HG03064 (cell line): ENCODE measurements at regions not wholly inside any gene's neighbourhood (a gene's known extent, or its start where the extent isn't known, plus 50 kb on each side); places are given as distances from the start of the nearest gene placed in this dataset.
"Not testable (repeated sequence)": the region's sequence is repeated elsewhere in the genome, so short reads cannot be mapped to it uniquely, and the experiment has no call there.

ENCODE experiments used
- ATAC-seq: cut with Tn5 transposase; IDR thresholded peaks from one replicate; pipeline ENCODE4 v1.9.1; 2021; ENCODE audit warnings: low read depth; ENCODE audit not compliant: unreplicated experiment

DNA sequence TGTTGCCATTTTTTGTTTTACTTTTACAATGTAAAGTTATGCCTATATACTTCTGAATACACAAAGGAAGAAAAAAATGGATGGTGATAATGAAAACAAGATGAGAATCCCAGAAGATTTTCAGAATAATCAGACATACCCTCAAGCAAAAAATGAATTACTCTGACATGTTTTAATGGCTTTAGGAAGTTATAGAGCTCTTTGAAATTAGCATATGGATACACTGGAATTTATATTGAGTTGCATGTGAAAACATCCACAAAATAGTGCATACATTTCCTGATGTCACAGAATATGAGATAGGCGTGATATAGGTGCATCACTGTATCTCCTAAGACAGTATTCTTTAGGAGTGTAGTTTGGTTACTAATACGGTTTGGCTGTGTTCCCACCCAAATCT is 351.3 kb downstream of the SLC7A11 start:
- no peak for ATAC-seq

DNA sequence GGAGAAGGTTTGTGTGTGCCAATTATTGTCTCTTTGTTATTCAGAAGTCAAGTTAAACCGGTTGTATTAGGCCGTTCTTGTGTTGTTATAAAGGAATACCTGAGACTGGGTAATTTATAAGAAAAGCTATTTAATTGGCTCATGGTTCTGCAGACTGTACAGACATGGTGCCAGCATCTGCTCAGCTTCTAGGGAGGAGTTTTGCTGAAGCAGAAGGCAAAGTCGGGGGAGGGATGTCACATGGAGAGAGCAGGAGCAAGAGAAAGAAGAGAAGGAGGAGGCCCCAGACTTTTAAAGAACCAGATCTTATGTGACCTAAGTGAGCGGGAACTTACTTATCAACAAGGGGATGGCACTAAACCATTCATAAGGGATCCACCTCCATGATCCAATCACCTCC is 349.3 kb upstream of the PCDH18 start:
- ATAC-seq, result no peak

DNA sequence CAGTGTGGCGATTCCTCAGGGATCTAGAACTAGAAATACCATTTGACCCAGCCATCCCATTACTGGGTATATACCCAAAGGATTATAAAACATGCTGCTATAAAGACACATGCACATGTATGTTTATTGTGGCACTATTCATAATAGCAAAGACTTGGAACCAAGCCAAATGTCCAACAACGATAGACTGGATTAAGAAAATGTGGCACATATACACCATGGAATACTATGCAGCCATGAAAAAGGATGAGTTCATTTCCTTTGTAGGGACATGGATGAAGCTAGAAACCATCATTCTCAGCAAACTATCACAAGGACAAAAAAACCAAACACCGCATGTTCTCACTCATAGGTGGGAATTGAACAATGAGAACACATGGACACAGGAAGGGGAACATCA is 335.8 kb upstream of the PCDH18 start:
- ATAC-seq, result not testable (repeated sequence)

- ATAC-seq, result no peak
Observed at GRCh38 chr4:137866671-137867070, 334.4 kb upstream of the PCDH18 start.

DNA sequence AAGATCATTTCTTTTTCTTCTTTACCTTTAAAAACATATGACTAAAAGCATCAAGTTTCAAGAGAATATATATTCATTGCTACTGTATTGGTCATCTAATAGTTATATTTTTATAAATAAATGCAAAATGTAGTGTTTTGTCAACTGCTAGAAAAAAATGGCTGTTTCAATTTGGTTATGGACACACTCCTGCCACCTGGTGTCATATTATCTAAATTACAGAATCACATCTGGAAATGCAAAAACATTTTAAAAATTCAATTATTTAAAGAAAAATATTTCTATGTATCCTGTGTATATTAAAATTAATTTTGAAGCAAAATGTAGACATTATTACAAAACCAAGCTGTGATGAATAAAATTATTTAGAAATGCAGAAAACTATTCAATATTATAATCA is 329.4 kb upstream of the PCDH18 start:
- no peak for ATAC-seq

DNA sequence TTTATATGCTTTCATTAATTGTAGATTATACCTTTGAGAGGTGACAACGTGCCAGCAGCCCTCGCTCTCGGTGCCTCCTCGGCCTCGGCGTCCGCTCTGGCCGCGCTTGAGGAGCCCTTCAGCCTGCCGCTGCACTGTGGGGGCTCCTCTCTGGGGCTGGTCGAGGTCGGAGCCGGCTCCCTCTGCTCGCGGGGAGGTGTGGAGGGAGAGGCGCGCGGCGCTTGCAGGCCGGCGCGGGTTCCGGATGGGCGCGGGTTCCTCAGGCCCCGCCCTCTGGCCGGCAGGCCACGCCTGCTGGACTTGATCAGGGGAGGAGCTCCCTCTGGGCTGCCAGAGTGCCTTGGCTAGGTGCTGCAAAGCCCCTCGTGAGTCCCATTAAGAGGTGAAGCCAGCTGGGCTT is 321.1 kb upstream of the PCDH18 start:
- no peak for ATAC-seq

- ATAC-seq, result no peak
Observed at GRCh38 chr4:137852326-137852725, 320.0 kb upstream of the PCDH18 start.

DNA sequence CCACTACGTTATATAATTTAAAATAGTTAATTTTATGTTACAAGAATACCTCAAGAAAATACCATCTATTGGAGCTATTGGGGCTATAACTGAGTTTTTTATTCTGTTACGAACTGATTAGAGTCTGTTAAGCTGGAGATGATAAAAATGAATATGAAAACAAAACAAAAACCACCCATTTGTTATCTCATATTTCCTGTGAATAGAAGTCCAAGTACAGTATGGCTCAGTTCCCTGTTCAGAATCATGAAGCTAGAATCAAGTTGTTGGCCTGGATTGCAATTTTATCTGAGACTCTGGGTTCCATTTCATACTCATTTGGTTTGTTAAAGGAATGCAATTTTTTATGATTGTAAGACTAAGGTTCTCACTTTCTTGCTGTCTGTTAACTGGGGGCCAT is 319.1 kb upstream of the PCDH18 start:
- ATAC-seq, result no peak

- ATAC-seq, result not testable (repeated sequence)
Observed at GRCh38 chr4:137827945-137828344, 295.7 kb upstream of the PCDH18 start.

- no peak for ATAC-seq
Observed at GRCh38 chr4:137825505-137825904, 293.2 kb upstream of the PCDH18 start.

- ATAC-seq, result no peak
Observed at GRCh38 chr4:137823007-137823406, 290.7 kb upstream of the PCDH18 start.

DNA sequence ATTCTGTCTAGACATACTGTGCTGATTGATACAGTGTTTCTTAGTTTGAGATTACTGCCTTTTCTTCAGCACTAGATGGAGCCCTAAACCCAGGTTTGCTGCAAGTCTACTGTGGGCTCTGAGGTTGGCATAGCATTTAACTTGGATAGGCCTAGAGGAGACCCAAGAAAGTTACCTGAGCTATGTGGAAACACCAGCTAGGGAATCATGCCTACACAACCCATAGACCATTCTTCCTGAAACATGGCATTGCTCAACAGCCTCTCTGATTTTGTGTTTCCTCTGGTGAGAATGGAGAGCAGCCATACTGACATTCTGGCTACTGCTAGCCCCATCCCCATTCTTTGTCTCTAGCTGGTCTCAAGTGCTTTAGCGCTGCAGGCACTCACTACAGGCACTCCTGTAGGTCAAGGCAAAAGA is 287.7 kb upstream of the PCDH18 start:
- no peak for ATAC-seq

GRCh38 chr4:137812258-137812657 is 280.0 kb upstream of the PCDH18 start:
- ATAC-seq, result no peak

GRCh38 chr4:137806420-137806819 is 274.1 kb upstream of the PCDH18 start:
- ATAC-seq, result no peak

DNA sequence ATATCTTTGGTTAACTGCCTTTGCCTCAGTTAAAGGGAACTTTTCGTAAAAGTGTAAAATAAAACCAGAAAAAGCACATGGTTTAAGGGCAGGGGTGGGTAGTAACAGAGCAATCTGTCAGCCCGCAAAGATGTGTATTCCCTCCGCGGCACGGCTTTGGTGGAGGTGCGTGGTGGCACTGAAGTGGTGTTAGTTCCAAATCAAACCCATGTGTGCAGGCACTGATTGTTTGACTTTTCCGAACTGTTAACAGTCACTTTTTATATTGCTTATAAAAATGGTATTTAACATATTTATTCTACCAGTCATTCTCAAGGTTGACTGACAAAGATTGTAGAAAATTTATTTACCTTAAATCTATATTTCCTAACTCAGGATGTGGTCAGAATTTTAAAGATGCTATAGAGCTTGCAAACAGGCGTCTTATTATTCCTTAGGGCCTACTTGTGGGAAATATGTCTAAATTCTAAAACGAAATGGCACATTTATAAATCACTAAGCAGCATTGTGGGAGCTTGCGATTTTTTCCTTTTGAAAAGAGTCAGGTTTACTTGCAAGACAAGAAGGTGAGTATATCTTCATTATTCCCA is 272.7 kb upstream of the PCDH18 start:
- ATAC-seq, result no peak

DNA sequence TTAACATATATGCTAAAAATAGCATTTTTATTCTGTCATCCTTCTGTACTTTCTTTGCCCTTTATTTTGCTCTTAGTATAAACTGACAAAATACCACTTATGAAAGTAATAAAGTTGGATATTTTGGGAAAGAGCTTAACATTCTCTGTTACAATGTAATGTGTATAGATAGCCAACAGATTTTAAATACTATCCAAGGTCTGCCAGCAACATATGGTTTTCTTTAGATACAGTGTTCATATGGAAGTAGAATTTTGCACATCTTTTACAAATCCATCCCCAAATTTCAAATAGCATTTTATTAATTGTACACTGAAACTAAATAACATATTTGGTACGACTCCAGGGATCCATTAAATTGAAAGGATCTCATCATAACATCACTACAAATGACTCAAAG is 268.6 kb upstream of the PCDH18 start:
- ATAC-seq, result no peak

DNA sequence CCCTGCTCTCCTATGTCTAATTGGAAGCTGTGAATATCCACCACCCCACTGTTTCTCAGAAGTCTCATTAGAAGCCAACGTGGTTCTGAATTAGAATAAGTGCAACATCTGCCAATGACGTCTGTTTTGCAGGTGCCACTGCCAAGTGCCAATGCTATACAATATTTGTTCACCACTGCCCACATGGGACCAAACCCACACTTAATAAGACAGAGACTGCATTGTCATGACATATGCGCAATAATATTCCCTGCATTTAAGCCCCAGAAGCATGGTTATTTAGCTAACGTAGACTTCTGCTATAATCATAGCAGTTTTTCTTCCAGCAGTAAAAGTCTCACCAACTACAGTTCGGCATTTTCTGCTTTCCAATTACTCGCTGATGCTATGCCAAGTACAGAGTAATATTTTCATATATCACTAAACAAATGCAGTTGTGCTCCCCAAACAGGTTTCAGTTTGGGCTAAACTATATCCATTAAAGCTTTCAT is 262.5 kb upstream of the PCDH18 start:
- no peak for ATAC-seq

- not testable (repeated sequence) for ATAC-seq
Observed at GRCh38 chr4:137789263-137789662, 257.0 kb upstream of the PCDH18 start.

- ATAC-seq, result not testable (repeated sequence)
Observed at GRCh38 chr4:137783923-137784322, 251.6 kb upstream of the PCDH18 start.

DNA sequence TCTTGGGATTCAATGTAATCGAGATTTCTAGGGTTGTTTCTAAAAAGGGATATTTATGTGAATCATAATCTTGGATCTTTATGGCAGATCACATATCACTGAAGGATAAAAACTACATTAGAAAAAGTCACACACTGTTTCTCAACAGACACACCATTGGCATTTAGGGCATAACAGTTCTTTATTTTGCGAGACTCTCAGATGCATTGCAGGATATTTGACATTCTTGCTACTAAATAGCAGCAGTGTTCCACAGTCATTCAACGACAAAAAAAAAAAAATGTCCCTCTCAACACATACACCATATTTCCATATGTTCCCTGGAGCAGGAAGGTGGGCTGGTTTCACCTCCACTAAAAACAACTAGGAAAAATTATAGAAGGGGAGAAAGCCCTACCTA is 243.4 kb upstream of the PCDH18 start:
- no peak for ATAC-seq

- no peak for ATAC-seq
Observed at GRCh38 chr4:137774501-137774900, 242.2 kb upstream of the PCDH18 start.

- ATAC-seq, result no peak
Observed at GRCh38 chr4:137768881-137769280, 236.6 kb upstream of the PCDH18 start.

DNA sequence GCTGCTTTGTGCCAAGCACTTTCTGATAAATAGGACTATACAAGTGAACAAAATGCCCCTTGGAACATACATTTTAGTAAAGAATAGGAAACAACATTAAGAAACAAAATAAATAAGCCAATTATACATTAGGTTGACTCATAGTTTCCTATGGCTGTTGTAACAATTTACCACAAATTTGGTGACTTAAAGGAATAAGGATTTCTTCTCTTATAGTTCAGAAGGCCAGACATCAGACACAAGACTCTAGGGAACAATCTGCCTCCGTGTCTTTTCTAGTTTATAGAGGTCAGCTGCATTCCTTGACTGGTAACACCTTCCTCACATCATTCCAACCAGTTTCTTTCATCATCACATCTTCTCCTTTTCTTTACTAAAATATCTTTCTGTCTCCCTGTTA is 235.9 kb upstream of the PCDH18 start:
- ATAC-seq, result no peak
